Peyer's patch (tissue), 4 donors: ENCODE measurements at regions not wholly inside any gene's neighbourhood (a gene's known extent, or its start where the extent isn't known, plus 50 kb on each side); places are given as distances from the start of the nearest gene placed in this dataset.

Experiments used
- DNase-seq, 3 donors: peaks; one replicate each; pipeline ENCODE4 v3.0.0-alpha.2; 2017 to 2019
- H3K27ac ChIP-seq, 4 donors: fragments of 200-600 bp; sonication (generic); one replicate each; pipeline ENCODE4 v1.5.1; 2016 to 2019
- H3K27me3 ChIP-seq, 2 donors: fragments of 200-600 bp; sonication (generic); one replicate each; pipeline ENCODE4 v1.5.1; 2019
- H3K36me3 ChIP-seq, 3 donors: fragments of 200-600 bp; sonication (generic); one replicate each; pipeline ENCODE4 v1.5.1; 2016 to 2019
- H3K4me1 ChIP-seq, 4 donors: fragments of 200-600 bp; sonication (generic); one replicate each; pipeline ENCODE4 v1.5.1; 2016 to 2019
- H3K4me3 ChIP-seq, 4 donors: fragments of 200-600 bp; sonication (generic); 1 replicate in 3 of 4; 2 replicates in 1 of 4; pipeline ENCODE4 v1.5.1; 2016 to 2019; ENCODE audit warnings: mild to moderate bottlenecking in 1 of 4
- H3K9me3 ChIP-seq, 4 donors: fragments of 200-600 bp; sonication (generic); one replicate each; pipeline ENCODE4 v1.5.1; 2016 to 2019; ENCODE audit warnings: mild to moderate bottlenecking in 1 of 4
- CTCF ChIP-seq, 6 experiments: fragments of 450-650 bp in 4 of 6; fragments of 200-600 bp in 2 of 6; sonication (generic) in 1 of 6; IDR thresholded peaks; one replicate each; pipeline ENCODE4 v1.5.1; 2017 to 2019; ENCODE audit warnings: antibody characterized with exemption in 6 of 6, mild to moderate bottlenecking in 3 of 6, moderate library complexity in 1 of 6
- POLR2A ChIP-seq, 2 donors: fragments of 450-650 bp; IDR thresholded peaks; one replicate each; pipeline ENCODE4 v1.5.1; 2017; ENCODE audit warnings: antibody characterized with exemption in 2 of 2, mild to moderate bottlenecking in 2 of 2, moderate library complexity in 2 of 2

GRCh38 chr4:10302096-10302495, 155.1 kb downstream of the ZNF518B start:
- no peak for DNase-seq
- Histone ChIP-seq H3K9me3 (no peaks in the 10 kb centered on the region), H3K4me3 (no peak overlapping the region), H3K27me3 (no peaks in the 10 kb centered on the region), H3K36me3 (no peaks in the 10 kb centered on the region), H3K4me1 (no peaks in the 10 kb centered on the region), H3K27ac (no peak overlapping the region)
- no peak for TF ChIP-seq POLR2A (IDR thresholded peaks at IDR 0.05)
- TF ChIP-seq CTCF (IDR thresholded peaks at IDR 0.05) = no peak

- no peak for TF ChIP-seq POLR2A (IDR thresholded peaks at IDR 0.05)
- TF ChIP-seq CTCF (IDR thresholded peaks at IDR 0.05) = no peak
- no peak for DNase-seq
- no peaks in the 10 kb centered on the region for H3K4me1 ChIP-seq
- H3K9me3 ChIP-seq = no peaks in the 10 kb centered on the region
- no peak overlapping the region for H3K27ac ChIP-seq
- H3K4me3 ChIP-seq = no peak overlapping the region
- H3K36me3 ChIP-seq = no peaks in the 10 kb centered on the region
- no peaks in the 10 kb centered on the region for H3K27me3 ChIP-seq
Measured at GRCh38 chr4:10299601-10300000, 157.6 kb downstream of the ZNF518B start.

- Histone ChIP-seq H3K36me3 (no peaks in the 10 kb centered on the region), H3K4me3 (no peak overlapping the region)
- TF ChIP-seq CTCF (IDR thresholded peaks at IDR 0.05) (no peak), POLR2A (IDR thresholded peaks at IDR 0.05) (no peak)
Measured at GRCh38 chr4:10298681-10299080, 158.5 kb downstream of the ZNF518B start.

GRCh38 chr4:10296730-10297129, 160.5 kb downstream of the ZNF518B start:
- Histone ChIP-seq H3K27me3 (no peaks in the 10 kb centered on the region), H3K36me3 (no peaks in the 10 kb centered on the region), H3K27ac (no peak overlapping the region), H3K4me3 (no peak overlapping the region), H3K9me3 (no peaks in the 10 kb centered on the region), H3K4me1 (no peaks in the 10 kb centered on the region)
- no peak for TF ChIP-seq CTCF (IDR thresholded peaks at IDR 0.05)
- no peak for DNase-seq

More at GRCh38 chr4:10298681-10299080, 158.5 kb downstream of the ZNF518B start:
- no peak for DNase-seq
- Histone ChIP-seq H3K4me1 (no peaks in the 10 kb centered on the region), H3K27me3 (no peaks in the 10 kb centered on the region), H3K27ac (no peak overlapping the region), H3K9me3 (no peaks in the 10 kb centered on the region)

GRCh38 chr4:10295301-10295700, 161.9 kb downstream of the ZNF518B start:
- H3K27me3 ChIP-seq = no peaks in the 10 kb centered on the region
- no peak overlapping the region for H3K4me3 ChIP-seq
- no peaks in the 10 kb centered on the region for H3K4me1 ChIP-seq
- TF ChIP-seq CTCF (IDR thresholded peaks at IDR 0.05) = no peak
- no peak for TF ChIP-seq POLR2A (IDR thresholded peaks at IDR 0.05)
- no peak overlapping the region for H3K27ac ChIP-seq
- H3K9me3 ChIP-seq = no peaks in the 10 kb centered on the region
- no peak for DNase-seq
- H3K36me3 ChIP-seq = no peaks in the 10 kb centered on the region

- Histone ChIP-seq H3K36me3 (no peaks in the 10 kb centered on the region), H3K27me3 (no peaks in the 10 kb centered on the region), H3K27ac (no peak overlapping the region), H3K9me3 (no peaks in the 10 kb centered on the region), H3K4me1 (no peaks in the 10 kb centered on the region), H3K4me3 (no peak overlapping the region)
- DNase-seq = no peak
- TF ChIP-seq CTCF (IDR thresholded peaks at IDR 0.05) (no peak), POLR2A (IDR thresholded peaks at IDR 0.05) (no peak)
Measured at GRCh38 chr4:10289538-10289906, 167.7 kb downstream of the ZNF518B start.
